ENCODE measurements at regions not wholly inside any gene's neighbourhood (a gene's known extent, or its start where the extent isn't known, plus 50 kb on each side); places are given as distances from the start of the nearest gene placed in this dataset.

DNA sequence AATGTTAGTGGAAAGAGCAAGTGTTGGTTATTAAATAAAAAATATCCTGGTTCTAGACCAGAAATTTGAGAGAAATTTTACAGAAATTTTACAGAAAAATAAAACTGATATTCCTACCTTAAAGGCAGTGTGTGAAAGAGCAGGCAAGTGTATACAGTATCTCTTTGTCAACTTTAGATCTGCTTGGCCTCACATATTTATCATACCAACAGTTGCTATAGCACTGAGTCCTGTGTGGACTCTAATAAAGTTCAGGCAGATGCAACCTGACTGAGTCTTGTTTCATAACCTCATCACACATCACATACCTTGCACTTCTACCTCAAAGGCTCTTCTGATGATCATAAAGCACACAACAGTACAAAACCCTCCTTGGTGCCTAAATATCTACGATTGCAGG is 552.4 kb upstream of the PCDH15 start:
- no peak for DNase-seq

DNA sequence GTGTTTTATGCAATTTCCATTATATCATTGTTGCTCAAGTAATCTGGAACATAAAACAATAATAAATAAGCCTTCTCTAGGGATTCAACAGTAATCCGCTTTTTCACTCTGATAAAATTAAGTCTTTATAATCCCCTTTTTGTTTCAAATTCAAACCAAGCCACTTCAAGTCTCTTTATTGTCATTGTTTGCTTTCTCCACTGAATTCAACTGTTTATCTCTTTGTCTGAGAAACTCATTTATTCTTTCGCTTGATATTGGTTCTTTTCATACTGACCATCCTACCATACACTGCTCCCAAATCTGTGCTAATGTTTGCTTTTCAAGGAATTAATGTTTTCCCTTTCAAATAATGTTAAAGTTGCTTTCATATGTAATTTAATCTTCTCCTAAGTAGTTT is 550.4 kb upstream of the PCDH15 start:
- DNase-seq, result no peak

DNA sequence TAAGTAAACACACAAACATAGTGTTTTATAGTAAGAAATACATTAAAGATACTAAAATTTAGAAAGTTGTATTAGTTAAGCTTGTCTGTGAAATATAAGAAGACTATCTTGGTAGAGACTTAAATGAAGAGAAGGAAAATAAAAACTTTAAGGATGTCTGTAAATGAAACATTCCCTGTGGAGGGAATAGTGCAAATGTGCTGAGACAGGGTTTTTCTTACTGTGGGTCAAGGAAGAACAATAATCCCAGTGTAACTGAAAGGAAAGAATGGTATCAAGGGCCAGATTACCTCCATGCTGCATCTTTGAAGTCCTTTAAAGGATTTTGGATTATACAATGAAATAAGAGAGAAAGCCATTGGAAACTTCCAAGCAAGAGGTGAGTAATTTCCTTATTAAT is 547.5 kb upstream of the PCDH15 start:
- no peak for DNase-seq

DNA sequence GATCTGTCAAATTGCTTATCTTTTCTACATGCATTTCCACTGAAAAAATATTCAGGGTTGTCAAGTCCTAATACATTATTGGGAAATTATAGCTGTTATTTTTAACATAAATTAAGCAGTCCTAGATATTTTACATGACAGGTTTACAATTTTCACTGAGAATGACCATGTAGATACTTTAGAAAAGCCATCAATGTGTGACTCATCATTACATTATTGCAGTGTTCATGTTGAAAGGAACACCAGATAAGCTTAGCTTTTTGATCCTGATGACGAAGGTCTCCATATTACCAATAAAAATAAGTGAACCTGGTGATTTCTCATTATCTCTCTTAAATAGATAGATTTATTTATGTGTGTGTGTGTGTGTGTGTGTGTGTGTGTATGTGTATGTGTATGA is 529.5 kb upstream of the PCDH15 start:
- DNase-seq, result no peak

DNA sequence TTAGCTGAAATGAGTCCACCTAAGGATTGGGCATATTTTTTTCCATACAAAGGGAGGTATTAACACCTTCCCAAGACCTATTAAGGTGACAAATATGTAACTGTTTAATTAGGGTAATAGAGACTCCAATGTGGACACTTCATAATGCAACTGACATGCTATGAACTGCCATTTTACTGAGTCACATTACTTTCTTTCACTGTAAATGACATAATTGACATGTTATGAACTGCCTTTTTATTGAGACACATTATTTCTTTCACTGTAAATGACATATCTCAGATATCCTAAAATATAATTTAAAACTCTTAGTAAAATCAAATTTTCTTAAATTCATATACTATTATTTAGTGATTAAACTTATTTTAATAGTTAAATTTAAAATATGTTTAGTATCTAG is 528.8 kb upstream of the PCDH15 start:
- DNase-seq, result no peak

DNA sequence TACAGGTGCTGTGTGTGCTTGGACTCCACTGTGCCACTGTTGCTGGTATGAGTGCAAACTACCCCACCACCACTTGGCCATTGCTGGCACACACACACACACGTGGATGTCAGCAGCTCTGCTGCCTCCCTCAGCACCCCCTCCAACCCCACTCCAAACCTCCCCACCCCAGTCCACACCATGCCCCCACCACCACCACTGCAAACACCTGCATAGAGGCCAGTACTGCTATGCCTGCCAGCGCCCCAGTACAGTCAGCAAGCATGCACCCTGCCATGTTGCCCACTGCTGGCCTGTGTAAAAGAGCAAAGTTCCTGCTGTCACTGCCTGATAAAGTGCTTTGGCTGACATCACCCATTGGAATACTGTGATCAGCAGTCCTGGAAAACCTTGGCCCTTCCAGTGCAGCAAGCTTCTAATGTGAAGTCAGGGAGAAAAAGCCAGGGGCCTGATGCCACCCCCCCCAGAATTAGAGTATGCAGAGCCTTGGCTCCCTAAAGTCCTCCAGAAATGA is 519.2 kb upstream of the PCDH15 start:
- no peak for DNase-seq

DNA sequence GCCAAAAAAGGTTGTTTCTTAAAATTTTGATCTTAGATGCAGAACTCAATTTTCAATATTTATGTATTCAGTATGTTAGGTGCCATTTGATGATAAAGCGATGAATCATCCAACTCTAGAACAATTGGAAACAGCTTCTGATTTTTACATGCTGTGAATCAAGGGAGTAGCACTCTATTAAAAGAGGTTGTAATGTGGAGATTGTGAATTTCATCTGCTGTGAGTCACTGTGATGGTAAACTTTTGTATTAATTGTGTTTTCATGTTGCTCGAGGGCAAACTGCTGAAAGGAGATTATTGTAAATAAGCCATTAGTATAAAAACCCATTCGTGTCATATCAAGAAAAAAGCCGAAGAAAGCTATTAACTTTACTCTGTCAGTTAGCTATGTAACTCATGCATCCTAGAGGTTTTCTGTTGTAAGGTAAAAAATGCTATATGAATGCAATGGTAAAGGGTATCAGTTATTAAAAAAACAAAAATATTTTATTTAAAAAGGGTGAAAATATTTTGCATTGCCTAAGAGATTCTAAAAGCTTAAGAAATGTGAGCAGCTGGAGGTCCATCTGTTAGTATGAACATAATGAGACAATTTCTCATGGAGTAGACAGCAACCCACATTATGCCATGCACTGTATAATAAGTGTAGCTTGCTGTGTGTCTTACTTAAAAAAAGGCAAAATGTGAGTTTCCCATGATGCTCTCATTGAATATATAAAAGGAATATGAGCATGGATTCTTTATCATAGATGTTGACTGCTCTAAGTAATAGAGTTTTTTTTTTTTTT is 511.0 kb upstream of the PCDH15 start:
- no peak for DNase-seq

DNA sequence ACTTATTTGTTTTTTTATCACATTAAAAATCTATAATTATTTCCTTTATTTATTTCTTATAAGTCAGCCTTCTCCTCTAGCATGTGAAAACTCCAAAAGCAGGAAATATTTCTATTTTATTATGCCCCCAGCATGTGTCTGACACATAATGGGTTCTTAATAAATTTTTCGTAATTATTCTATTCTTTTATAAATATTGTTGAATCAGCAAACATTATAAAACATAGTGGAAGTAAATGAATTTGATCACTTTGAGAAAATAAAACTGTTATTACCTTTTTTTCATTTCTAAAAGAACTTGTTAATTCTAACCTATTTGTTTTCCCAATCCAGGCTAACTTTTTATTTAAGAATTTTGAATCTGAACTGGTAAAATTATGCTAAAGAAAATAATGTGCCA is 509.1 kb upstream of the PCDH15 start:
- DNase-seq, result no peak

DNA sequence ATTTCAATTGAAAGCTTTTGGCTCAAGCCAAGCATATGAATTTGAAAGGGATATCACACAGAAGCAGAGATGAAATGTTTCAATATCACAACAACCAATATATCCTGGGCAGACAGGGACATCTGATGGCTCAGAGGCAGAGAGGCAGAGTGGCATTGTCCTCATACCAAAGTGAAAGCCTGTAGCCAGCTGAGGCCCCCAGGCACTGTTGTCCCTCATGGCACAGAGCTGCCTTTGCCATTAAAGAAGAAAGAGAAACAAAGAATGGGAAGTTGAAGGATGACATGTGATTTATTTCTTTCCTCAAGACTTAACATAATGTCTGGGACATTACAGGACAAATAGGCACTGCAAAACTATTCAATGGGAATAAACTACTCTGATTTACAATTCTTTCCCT is 504.3 kb upstream of the PCDH15 start:
- DNase-seq, result peak; percentile 8

DNA sequence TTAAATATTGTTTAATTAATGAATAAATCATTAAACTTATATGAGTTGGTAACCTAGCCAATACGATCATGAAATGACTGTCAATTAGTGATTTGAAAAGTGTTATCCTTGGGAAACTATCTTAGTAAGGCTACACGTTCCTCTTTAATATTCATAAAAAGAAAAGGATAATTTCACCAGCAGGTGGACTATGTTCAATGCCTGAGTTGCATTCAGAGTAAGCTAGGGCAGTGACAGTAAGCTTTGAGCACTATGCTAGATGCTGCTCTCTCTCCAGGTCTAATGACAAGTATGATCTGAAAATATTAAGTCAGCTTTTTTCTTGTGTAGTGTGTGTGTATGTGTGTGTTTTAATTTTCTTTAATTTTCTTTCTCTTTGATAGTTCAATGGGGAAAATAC is 486.3 kb upstream of the PCDH15 start:
- DNase-seq, result peak; percentile 30

DNA sequence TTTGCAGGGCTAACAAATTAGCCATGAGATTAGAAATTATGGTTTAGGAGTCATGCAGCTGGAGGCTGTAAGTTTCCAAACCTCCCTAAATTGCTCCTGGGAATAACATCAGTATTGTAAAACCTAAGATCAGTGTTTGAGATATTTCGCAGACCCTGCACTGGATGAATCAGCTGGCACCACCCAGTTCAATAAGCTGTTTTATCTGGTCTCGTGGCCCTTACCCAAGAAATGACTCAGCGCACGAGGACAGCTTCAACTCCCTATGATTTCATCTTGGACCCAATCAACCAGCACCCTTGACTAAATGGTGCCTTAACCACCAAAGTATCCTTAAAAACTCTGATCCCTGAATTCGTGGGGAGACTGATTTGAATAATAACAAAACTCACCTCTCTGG is 482.0 kb upstream of the PCDH15 start:
- DNase-seq, result no peak

DNA sequence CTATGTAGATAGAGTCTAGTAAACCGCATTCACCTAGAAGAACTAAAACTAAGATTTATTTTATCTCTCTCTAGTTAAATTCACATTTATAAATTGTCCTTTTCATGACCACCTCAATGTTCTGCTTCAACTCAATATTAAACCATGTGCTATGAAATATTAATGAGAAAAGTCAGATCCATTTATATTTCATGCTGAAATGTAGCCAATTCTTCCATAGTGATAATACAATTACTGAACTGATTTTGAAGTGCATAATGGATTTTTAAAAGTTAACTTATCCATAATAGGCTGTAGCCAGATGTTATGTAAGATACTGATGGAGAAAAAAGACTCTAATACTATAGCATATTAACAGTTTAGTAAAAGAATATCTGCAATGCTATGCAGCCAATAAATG is 479.7 kb upstream of the PCDH15 start:
- DNase-seq, result no peak

DNA sequence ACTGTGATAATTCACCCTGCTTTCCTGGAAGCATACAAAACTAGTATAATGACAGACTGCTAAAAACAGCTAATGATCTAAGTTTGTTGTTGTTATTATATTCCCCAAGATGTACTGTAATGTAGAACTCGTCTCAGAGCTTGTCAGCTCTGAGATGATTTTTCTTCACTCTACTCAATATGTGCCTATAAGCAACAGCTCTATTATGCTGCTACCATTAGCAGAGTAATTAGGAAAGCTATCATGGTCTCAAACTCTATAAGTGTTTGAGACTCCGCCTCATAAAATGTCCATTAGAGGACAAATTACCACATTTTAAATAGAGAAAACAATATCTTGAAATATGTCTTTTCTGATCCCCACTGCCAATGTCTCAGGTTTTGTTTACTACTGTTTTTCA is 476.5 kb upstream of the PCDH15 start:
- DNase-seq, result no peak

DNA sequence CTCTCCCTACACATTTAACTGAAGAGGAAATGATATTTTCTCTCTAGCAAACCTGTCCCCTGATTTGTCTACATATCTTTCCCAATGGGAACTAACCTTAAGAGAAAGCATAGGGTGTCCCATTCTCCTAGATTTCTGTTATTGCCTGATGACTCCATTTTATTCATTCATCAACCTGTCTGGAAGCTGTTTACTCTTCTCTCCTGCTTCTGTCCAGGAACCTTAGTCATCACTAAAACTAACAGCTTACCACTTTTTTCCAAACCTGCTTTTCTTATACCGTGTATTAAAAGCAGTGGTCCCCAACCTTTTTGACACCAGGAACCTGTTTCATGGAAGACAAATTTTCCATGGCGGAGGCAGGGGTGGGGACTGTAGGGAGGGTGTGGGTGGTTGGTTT is 473.3 kb upstream of the PCDH15 start:
- no peak for DNase-seq

DNA sequence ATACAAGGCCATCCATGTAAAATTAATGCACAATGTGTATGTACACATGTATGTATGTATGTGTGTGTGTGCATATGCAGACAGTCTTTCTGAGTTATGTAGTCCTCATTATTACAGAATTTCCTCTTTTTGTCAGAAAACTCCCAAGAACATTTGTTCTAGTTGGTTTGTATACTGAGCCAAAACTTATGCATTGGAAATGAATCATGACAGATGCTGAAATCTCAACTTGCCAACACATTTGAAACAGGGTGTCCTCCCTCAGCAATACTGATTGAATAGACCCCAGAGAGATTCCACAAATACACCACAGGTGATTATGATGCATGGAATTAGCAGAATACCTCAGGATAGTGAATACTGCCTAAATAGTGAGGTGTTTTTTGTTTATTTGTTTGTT is 472.9 kb upstream of the PCDH15 start:
- no peak for DNase-seq

DNA sequence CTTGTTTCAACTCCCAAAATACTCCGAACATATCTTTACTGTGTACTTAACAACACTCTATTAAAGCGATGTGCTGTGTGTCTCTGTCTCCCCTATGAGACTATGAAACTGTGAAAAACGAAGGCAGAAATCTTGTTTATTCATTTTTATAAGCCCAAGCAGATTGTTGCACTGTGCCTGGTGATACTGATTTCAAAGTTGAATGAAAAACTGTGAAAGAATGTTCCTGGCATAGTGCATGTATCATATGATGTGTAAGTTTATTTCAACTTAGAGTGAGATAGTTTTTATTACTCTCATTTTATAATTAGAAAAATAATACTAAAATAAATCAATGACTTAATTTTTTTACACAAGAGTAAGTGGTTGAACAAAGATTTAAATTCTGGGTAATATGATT is 471.9 kb upstream of the PCDH15 start:
- no peak for DNase-seq

DNA sequence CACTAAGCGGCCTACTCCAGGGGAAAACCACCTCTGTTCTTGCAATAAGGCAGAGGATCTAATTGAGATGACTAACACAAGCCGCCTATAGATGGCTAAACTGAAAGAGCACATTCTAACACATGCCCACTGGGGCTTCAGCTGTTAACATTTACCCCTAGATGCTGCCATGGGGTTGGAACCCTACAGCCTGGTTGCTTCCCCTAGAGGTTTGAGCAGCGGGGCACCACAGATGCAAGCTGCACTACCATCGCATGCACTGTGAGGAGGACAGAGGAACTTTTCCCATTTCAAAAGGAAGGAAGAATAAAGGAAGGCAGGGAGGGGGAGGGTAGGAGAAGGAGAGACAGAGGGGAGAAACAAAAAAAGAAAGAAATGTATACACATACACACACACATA is 465.8 kb upstream of the PCDH15 start:
- no peak for DNase-seq

DNA sequence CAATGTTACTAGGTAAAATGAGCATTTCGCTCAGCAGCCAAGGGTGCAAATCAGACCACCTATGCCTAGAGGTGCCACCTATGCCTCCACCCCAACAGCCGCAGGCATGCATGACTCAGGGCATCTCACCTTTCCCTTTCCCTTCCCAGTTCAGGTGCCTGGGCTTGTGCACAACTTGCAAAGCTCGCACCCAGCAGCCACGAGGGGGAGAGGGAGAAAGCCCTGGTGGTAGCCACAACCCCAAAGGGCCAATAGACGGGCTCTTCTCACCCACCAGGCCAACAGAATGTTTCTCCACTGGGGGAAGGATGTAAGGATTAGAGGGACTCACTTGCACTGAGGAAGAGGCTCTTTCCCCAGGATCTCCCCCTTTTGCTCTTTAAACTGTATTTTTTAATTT is 462.3 kb upstream of the PCDH15 start:
- DNase-seq, result no peak

DNA sequence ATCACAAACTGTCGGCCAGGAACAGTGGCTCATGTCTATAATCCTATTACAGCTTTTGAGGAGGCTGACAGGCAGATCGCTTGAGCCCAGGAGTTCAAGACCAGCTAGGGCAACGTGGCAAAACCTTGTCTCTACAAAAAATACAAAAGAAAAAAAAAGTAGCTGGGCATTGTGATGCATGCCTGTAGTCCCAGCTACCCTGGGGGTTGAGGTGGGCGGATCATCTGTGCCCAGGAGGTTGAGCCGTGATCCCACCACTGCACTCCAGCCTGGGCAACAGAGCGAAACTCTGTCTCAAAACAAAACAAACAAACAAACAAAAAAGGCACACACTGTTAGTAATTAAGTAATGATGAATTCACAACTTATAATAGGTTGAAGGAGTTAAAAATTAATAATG is 441.5 kb upstream of the PCDH15 start:
- DNase-seq, result no peak

DNA sequence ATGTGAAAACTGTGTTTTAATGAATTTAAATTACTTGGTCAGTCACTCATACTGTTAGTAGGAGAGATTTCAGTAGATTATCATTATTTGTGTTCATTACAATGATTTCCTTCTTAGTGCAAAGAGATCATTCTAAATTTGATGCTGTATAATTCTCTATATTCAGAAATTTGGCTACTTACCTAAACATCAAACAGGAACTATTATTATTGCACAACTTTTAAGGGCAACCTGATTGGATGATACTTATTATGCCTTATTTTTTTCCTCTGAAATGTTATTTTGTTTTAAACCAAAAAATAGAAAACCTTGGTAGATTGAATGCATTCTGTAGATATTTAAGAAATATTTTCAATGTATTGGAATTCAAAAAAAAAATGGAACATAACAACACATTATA is 436.4 kb upstream of the PCDH15 start:
- no peak for DNase-seq

DNA sequence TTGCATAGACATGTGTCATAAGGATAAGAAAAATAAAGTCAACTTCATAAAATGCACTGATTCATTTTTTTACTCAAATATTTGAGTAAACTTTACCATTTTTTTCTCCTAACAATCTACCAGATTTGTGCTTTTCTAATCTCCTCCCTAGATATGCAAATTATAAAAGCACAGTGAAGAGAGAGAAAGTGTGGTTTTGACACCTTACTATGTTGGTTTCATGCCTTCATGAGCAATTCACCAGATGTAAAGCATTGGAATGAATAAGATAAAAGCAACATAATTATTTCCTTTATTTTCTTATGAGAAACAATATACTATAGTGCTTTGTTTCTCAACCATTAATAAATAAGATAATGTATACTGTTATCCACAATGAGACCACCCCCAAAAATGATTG is 432.5 kb upstream of the PCDH15 start:
- peak; percentile 62 for DNase-seq

DNA sequence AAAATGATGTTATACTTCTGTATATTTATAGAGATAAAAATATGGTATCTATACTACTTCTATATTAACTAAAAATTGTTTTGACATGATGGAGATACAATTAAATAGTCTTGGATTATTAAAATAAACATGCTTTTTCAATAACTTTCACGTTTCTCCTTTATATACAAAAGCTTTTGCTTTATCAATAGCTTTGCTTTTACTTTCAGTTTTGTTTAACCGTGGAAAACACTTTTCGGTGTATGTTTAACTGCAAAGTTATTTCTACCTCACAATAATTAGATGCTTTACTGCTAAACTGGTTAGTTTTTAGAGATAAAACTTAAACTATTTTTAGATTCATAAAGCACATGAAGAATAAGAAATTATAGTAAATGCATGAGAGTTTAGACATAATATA is 432.1 kb upstream of the PCDH15 start:
- peak; percentile 69 for DNase-seq

DNA sequence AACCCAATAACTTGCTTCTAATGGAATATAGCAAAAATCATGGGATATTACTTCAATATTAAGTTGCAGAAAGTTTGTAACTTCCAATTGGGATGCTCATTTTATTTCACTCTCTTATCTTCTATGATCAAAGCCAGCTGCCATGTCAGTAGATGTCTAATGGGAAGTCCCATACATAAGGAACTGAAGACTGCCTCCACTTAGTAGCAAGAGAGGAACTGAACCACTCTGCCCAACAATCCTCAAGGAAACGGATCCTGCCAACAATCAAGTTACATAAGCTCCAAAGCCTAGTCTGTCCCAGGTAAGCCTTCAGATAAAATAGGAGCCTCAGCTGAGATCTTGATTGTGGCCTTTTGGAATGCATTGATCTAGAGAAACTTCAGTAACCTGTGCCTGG is 431.5 kb upstream of the PCDH15 start:
- DNase-seq, result peak; percentile 73

DNA sequence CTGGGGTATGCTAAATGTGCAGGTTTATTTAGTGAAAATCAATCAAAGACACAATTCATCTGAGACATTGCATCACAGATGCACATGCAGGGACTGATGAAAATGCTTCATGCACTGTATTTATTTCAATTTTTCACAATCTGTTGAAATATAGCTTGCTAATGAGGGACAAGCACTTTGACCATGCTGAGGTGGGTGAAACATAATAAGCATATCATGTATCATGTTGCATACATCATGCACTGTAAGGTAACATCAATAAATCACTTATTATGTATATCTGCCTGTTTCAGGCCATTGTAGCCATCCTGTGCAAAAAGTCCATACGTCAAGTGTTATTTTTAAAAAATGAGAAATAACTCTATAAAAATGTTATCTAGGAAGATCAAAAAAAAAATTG is 426.9 kb upstream of the PCDH15 start:
- DNase-seq, result no peak

DNA sequence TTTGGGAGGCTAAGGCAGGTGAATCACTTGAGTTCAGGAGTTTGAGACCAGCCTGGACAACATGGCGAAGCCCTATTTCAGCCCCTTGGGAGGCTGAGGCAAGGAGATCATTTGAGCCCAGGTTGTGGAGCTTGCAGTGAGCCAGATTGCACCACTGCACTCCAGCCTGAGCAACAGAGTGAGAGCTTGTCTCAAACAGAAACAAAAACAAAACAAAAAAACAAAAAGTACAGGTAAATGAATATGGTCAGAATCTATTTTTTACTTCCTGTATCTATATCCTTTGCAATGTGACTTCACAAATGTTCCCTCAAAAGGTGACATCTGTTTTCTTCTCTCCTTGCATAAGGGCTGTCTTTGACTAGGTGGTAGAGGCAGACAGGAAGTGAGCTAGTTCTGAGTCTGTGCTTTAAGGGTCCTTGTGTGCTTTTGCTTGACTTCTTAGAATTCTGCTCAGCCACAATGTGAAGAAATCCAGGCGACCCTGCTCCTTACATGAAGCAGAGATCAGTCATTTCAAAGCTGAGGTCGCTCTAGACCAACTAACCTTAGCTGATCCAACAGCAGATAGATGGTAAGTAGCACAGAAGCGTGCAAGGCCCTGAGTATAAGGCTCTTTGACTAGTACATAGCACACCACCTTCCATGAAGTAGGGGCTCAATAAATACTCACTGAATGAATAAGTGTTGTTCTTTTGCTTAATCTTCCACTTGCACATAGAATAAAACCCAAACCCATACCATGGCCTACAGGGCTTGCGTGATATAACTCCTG is 423.2 kb upstream of the PCDH15 start:
- DNase-seq, result no peak
